Esophagus muscularis mucosa (tissue), 3 donors: ENCODE measurements at regions not wholly inside any gene's neighbourhood (a gene's known extent, or its start where the extent isn't known, plus 50 kb on each side); places are given as distances from the start of the nearest gene placed in this dataset.

Experiments
- CTCF ChIP-seq, 3 experiments: fragments of 200-600 bp in 2 of 3; fragments of 450-650 bp in 1 of 3; sonication (generic) in 2 of 3; IDR thresholded peaks; one replicate each; pipeline ENCODE4 v1.5.1; 2017 to 2019; ENCODE audit warnings: antibody characterized with exemption in 3 of 3, mild to moderate bottlenecking in 2 of 3, moderate library complexity in 1 of 3
- POLR2A ChIP-seq: fragments of 450-650 bp; IDR thresholded peaks from one replicate; pipeline ENCODE4 v1.6.1; 2017; ENCODE audit warnings: antibody characterized with exemption, moderate library complexity, mild to moderate bottlenecking, low read depth
- POLR2AphosphoS5 ChIP-seq, 2 donors: sonication (generic); formaldehyde crosslinking; IDR thresholded peaks; one replicate each; pipeline ENCODE4 v1.6.1; 2017; ENCODE audit warnings: antibody characterized with exemption in 2 of 2

- no peak for TF ChIP-seq CTCF (IDR thresholded peaks at IDR 0.05)
- no peak for TF ChIP-seq POLR2AphosphoS5 (IDR thresholded peaks at IDR 0.05)
- no peak for TF ChIP-seq POLR2A
Measured at GRCh38 chr11:28983780-28984179, 875.6 kb downstream of the METTL15 start.
